ENCODE measurements at regions not wholly inside any gene's neighbourhood (a gene's known extent, or its start where the extent isn't known, plus 50 kb on each side); places are given as distances from the start of the nearest gene placed in this dataset.
A peak's percentile ranks its signal among the peaks of the same experiment; 100 is the strongest.

DNA sequence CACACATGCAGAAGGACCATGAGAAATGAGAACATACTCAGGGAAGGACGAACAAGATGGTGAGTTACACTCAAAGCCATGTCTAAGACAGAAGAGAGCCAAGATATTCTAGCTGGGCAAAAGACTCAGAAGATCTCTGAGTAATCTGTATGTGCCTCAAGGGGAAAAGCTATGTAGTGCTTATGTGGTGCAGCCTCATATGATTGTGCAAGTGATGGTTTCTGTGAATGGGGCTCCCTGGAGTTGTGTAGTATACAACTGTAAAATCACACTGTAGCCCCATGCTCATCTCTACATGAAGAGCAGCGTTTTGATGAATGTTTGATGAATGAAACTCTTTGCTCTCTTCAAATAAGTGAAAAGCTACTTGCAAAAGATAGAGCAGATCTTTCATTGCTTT, 57.5 kb downstream of the OSR1 start:
- no peak for ATAC-seq
- intact Hi-C loops (cut with DNase I), result no loop called here
- DNase-seq (ENCODE audit: missing footprints), result no peak

DNA sequence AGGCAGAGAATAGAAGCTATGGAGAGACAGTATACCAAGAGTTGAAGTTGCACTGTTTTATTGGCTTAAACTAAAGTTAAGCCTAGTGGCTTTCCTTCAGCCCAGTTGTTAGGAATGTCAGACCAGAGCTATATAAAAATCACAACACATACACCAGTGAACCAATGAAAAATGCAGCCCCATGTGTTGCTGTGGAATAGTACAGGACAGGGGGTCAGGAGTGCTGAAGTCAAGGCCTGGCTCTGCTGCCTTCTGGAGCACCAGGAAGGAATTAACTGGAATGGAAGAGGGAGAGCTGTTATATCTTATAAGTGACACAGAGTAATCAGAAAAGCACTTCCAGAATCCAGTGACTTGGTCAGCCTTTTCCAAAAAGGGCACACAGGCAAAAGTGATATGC, 58.9 kb downstream of the OSR1 start:
- DNase-seq (ENCODE audit: missing footprints) (no peak), ATAC-seq (no peak)
- intact Hi-C loops (cut with DNase I), result no loop called here

DNA sequence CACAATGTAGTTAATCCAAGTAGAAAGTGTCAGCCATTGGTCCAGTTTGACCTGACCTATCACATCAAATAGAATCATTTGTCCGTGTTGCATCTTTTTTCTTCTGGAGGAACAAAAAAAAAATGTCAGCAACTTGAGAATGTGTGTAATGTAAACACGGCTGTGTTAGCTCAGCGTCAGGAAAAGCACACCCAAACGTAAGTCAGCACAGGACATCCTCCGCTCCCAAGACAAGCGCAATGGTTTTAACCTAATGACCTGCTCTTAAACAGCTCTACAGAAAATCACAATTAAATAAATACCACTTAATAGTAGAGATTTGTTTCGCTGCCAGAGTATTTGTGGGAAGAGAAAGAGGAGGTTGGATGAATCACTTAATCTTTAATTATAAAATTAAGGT, 59.4 kb downstream of the OSR1 start:
- no peak for DNase-seq (ENCODE audit: missing footprints)
- no peak for ATAC-seq
- intact Hi-C loops (cut with DNase I), result no loop called here

DNA sequence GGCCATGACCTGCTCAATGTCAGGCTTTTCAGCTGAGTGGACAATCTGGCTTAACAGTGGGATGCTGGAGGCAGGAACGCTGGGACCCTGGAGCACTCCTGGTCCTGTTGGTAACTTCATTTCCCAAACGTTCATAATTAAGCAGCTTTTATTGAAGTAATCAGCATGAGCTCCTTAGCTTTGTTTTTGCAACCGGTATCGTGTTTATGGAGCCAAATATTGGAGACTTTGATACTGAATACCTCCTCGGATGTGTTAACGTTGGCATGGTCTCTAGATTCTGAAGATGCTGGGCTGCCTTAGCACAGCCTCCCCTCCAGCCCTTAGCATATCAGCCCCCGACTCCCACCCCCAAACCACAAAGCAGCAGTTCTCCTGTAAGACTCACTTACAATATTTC, 60.7 kb downstream of the OSR1 start:
- DNase-seq (ENCODE audit: missing footprints) (no peak), ATAC-seq (no peak)
- intact Hi-C loops (cut with DNase I), result no loop called here

GRCh38 chr2:19295998-19296502, 62.4 kb downstream of the OSR1 start:
- ATAC-seq, result no peak
- intact Hi-C loops (cut with DNase I), result no loop called here
- DNase-seq (ENCODE audit: missing footprints), result no peak

GRCh38 chr2:19292007-19292406, 66.4 kb downstream of the OSR1 start:
- no peak for DNase-seq (ENCODE audit: missing footprints)
- intact Hi-C loops (cut with DNase I), result no loop called here
- peak; percentile 89 for ATAC-seq

DNA sequence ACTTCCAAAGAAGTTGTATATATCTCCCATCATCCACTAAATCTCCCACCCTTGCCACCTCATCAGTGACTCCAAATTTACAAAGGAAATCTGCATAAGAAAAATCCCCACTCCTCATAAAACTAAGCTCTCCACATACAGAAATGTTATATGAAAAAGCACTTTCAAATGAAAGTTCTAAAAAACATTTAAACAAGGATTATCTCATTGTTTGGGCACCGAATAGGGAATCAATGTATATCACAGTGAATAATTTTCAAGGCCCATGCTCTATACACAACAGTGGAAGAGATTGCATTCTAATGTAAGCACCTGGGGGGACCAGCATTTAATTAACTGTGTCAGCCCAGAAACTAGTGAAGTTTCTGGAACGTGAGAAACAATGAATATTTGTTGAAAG, 70.1 kb downstream of the OSR1 start:
- DNase-seq (ENCODE audit: missing footprints), result no peak
- ATAC-seq, result no peak
- intact Hi-C loops (cut with DNase I), result no loop called here

GRCh38 chr2:19287324-19287723, 71.1 kb downstream of the OSR1 start:
- intact Hi-C loops (cut with DNase I), result no loop called here
- DNase-seq (ENCODE audit: missing footprints), result no peak
- no peak for ATAC-seq

DNA sequence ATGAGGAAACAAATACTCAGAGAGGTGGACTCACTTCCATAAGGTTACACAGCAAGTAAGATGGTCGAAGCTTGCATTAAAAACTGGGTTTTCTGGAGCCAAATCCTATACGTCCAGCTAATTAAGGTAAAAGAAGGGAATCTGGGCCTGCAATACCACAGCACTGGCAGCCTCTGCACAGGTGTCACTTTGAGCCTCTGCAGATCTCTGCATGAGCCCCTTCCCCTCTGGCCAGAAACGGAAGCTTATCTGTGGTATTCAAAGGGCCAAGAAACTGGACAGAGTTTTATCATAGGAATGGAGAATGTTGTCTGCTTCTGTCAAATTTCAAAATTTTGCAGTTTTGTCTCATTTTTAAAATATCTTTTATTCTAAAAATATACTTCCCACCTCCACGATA, 76.1 kb downstream of the OSR1 start:
- intact Hi-C loops (cut with DNase I), result no loop called here
- no peak for DNase-seq (ENCODE audit: missing footprints)
- ATAC-seq, result no peak

DNA sequence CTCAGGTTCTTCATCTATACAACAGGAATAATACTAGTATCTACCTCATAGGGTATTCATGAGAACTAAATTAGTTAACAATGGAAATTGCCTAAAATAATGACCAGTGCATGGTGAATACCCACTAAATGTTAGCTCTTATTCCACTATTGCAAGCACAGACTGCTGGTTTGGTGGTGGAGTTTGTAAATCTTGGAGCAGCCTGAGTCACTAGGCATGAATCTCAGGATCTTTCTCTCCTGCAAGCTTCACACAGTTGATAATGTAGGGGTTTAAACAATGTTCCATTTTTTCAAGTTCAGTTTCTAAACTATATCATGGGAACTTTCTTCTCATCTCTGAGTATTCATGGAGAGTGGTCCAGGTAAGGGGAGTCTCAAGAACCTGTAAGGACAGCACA, 84.0 kb downstream of the OSR1 start:
- intact Hi-C loops (cut with DNase I), result no loop called here
- no peak for DNase-seq (ENCODE audit: missing footprints)
- no peak for ATAC-seq

DNA sequence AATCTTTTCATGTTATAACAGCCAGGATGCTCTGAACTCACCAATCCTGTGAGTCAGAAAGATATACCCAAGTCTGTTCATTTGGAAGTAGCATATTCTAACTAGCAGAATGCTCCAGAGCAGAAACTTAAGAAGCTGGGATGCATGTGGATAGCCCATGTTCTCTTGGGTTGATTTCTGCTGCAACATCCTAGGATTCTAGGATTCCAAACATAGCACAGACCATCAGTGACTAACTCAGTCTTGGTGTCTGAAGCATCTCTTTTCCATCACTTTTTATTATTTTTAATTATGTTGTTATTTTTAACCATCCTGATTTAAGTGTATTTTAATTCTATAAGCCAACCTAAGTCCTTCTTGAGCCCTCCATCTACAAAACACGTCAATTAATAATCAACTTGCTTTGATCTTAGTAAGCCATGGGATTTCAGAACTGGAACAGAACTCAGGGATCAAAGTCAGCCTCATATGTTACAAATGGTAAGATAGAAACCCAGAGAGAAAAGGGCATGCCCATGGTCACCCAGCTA, 85.4 kb downstream of the OSR1 start:
- ATAC-seq, result no peak
- intact Hi-C loops (cut with DNase I), result no loop called here
- DNase-seq (ENCODE audit: missing footprints), result no peak

- ATAC-seq (no peak), DNase-seq (ENCODE audit: missing footprints) (no peak)
- intact Hi-C loops (cut with DNase I), result no loop called here
Observed at GRCh38 chr2:19272039-19272438, 86.4 kb downstream of the OSR1 start.

- intact Hi-C loops (cut with DNase I), result no loop called here
- no peak for DNase-seq (ENCODE audit: missing footprints)
Observed at GRCh38 chr2:19264852-19265251, 93.6 kb downstream of the OSR1 start.

DNA sequence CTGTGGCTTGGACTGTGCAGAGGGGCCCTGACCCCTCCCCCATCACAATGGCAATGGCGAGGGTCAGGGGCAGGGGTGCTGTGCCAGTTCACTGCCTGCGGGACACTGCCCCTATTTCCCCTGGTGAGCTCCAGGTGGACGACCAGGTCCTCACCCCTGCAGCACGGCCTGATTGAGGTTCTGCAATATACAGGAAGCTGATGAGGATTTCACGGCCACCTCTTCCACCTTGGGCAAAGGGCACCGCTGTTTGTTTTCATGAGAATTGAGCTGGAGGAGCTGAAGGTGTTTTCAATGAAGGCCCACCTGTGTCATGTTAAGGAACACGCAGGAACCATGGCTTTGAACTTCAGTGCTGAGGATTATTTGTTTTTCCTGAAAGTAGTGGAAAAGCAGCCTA, 96.3 kb downstream of the OSR1 start:
- DNase-seq (ENCODE audit: missing footprints) (no peak), ATAC-seq (no peak)
- intact Hi-C loops (cut with DNase I), result no loop called here

More at GRCh38 chr2:19264852-19265251, 93.6 kb downstream of the OSR1 start:
- no peak for ATAC-seq

GRCh38 chr2:19261061-19261460, 97.4 kb downstream of the OSR1 start:
- intact Hi-C loops (cut with DNase I), result no loop called here
- ATAC-seq, result no peak
- no peak for DNase-seq (ENCODE audit: missing footprints)

DNA sequence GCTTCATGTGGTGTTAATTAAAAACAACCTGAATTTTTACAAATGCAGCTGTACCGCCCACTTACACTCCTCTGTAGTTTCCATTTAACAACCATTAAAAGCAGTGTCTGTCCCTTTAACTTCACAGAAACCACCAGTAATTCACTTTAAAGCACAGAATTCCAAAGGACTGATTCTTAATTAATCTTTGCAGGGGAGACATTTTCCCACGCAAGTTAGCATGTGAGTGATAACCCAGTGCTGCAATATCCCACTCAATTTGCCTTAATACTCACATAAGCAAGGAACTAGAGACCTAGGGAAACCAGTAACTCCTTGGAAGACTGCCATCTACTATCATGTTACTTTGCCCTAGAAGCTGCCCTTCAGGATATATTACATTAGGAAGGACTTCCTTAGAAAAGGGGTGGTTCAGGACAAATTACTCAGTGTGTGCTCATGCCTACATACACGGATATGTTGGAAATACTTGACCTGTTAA, 102.3 kb downstream of the OSR1 start:
- no peak for DNase-seq (ENCODE audit: missing footprints)
- ATAC-seq, result no peak
- intact Hi-C loops (cut with DNase I), result no loop called here

GRCh38 chr2:19255481-19255880, 102.9 kb downstream of the OSR1 start:
- intact Hi-C loops (cut with DNase I), result no loop called here
- ATAC-seq (no peak), DNase-seq (ENCODE audit: missing footprints) (no peak)

DNA sequence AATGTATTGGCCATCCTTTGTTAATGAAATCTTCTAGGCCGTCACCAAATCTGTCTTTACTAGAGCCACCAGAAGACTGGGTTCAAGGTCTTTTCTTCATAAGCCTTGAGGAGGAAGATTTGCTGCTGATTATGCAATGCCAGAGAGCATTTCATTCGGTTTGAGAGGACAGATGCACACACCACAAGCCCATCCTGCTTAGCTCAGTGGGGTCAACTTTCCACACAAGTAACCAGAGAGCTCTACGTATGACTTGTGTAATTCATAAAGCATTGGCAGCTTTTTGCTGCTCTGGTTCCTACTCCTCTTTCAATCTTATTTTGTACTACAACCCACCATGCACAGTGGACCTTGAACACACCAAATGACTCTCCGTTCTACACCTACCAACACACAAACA, 106.9 kb downstream of the OSR1 start:
- no peak for ATAC-seq
- intact Hi-C loops (cut with DNase I), result no loop called here
- no peak for DNase-seq (ENCODE audit: missing footprints)

DNA sequence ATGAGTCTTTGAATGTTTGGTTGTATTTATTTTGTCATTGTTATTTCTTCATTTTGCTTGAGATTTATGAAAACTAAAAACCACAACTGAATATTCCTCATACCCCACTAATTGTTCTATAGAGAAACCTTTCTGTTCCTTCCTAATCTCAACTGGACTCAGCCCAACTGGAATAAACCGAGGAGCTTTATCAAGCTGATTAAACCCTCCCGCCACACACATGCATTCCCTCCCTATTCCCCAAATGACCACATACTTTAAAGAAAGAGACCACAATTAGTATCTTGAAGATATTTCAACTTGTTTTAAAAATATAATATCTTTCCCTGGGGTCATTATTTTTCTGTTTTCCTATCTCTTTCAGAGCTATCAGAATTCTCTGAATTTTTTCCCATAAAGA, 107.5 kb downstream of the OSR1 start:
- intact Hi-C loops (cut with DNase I), result no loop called here
- no peak for DNase-seq (ENCODE audit: missing footprints)
- no peak for ATAC-seq

- intact Hi-C loops (cut with DNase I), result no loop called here
- DNase-seq (ENCODE audit: missing footprints) (no peak), ATAC-seq (no peak)
Observed at GRCh38 chr2:19247186-19247585, 111.2 kb downstream of the OSR1 start.

GRCh38 chr2:19246496-19246895, 111.9 kb downstream of the OSR1 start:
- ATAC-seq (no peak), DNase-seq (ENCODE audit: missing footprints) (no peak)
- intact Hi-C loops (cut with DNase I), result no loop called here

Measured in Right ventricle myocardium inferior (tissue), 1 donor.